ENCODE measurements at regions not wholly inside any gene's neighbourhood (a gene's known extent, or its start where the extent isn't known, plus 50 kb on each side); places are given as distances from the start of the nearest gene placed in this dataset.

- DNase-seq: no peak
Observed at GRCh38 chr5:168238463-168238862, 53.0 kb upstream of the WWC1 start.

- no peak for DNase-seq
Observed at GRCh38 chr5:168239325-168239724, 52.1 kb upstream of the WWC1 start.

Data from NCI-H2029 treated with DMSO at 0.1 percent for 48 hours (cell line).